Thyroid gland (tissue), 4 donors: ENCODE measurements at regions not wholly inside any gene's neighbourhood (a gene's known extent, or its start where the extent isn't known, plus 50 kb on each side); places are given as distances from the start of the nearest gene placed in this dataset.

ENCODE experiments used
- CTCF ChIP-seq, 6 experiments: fragments of 200-600 bp in 3 of 6; fragments of 450-650 bp in 3 of 6; sonication (generic) in 3 of 6; IDR thresholded peaks; one replicate each; pipeline ENCODE4 v1.5.1; 2016 to 2019; ENCODE audit warnings: antibody characterized with exemption in 6 of 6, mild to moderate bottlenecking in 2 of 6, inconsistent platforms in 1 of 6, moderate library complexity in 1 of 6
- POLR2A ChIP-seq, 2 donors: fragments of 450-650 bp; IDR thresholded peaks; one replicate each; pipeline ENCODE4 v1.6.1; 2017; ENCODE audit warnings: antibody characterized with exemption in 2 of 2, mild to moderate bottlenecking in 2 of 2, moderate library complexity in 1 of 2

DNA sequence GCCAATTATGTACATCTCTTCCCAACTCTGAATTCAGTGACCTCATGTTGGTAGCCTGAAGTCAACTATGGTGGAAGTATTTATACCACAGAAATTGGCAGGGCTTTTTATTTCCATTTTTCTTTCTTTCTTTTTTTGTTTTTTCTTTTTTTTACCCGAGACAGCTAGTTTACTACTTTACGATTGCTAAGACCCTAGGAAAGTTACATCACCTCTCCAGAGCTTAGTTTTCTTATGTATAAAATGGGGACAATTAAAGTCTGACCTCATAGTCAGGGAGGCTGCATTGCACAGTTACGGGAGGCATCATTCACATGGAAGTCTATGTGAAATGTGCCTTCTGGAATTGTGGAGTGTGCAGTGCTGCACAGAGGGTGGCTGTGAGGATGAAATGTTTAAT is 194.3 kb downstream of the MTX2 start:
- no peak for TF ChIP-seq CTCF (IDR thresholded peaks at IDR 0.05)
- no peak for TF ChIP-seq POLR2A (IDR thresholded peaks at IDR 0.05)
